GM12878 (cell line): ENCODE measurements at regions not wholly inside any gene's neighbourhood (a gene's known extent, or its start where the extent isn't known, plus 50 kb on each side); places are given as distances from the start of the nearest gene placed in this dataset.

Experiments
- ATAC-seq: fragments of 200-7000 bp; cut with Tn5 transposase; 3 replicates; pipeline ENCODE4 v1.9.1; 2020; ENCODE audit warnings: mild to moderate bottlenecking, moderate library complexity
- BruUV-seq: library from RNA; stranded (reverse); fragments of 400-500 nt; replicated peaks from 2 replicates; lab custom pipeline; 2021; lab: Mats Ljungman, UMichigan
- CTCF ChIA-PET: fragments of 300-600 bp; sonication (Branson Sonifier 250); formaldehyde crosslinking; extraction: SDS; loops from one replicate; lab custom pipeline; 2021; ENCODE audit warnings: inconsistent platforms; lab: Yijun Ruan, JAX
- POLR2A ChIA-PET: fragments of 350-600 bp; formaldehyde crosslinking; extraction: SDS; loops from one replicate; lab custom pipeline; 2021; ENCODE audit warnings: inconsistent platforms; lab: Charles Lee
- RAD21 ChIA-PET: fragments of 300-600 bp; sonication (Branson Sonifier 250); formaldehyde crosslinking; loops from one replicate; lab custom pipeline; 2023; ENCODE audit warnings: antibody characterized with exemption; ENCODE audit not compliant: unreplicated experiment; lab: Charles Lee
- SMC1A ChIA-PET: fragments of 300-600 bp; sonication (Branson Sonifier 250); formaldehyde crosslinking; loops from one replicate; lab custom pipeline; 2023; ENCODE audit not compliant: unreplicated experiment, uncharacterized antibody; lab: Charles Lee
- DNase-seq: peaks from one replicate; pipeline ENCODE4 v3.0.0-alpha.2; 2011; ENCODE audit warnings: low read depth, low spot score
- FAIRE-seq: peaks from 3 replicates; lab custom pipeline; 2011; peaks lifted over from hg19 to GRCh38; lab: Jason Lieb, UNC
- H2AFZ ChIP-seq: 2 replicates; pipeline ENCODE4 v1.6.0; 2011; ENCODE audit warnings: low read depth, low read length, control low read depth; ENCODE audit not compliant: control insufficient read depth
- H3K27ac ChIP-seq: 2 replicates; pipeline ENCODE4 v1.5.1; 2011; ENCODE audit warnings: control low read depth; ENCODE audit not compliant: control insufficient read depth, insufficient read depth
- H3K27me3 ChIP-seq, 2 experiments: replicated peaks in 1 of 2; 2 replicates each; pipeline versions ENCODE4 v1.6.0 to v1.6.1; 2011; ENCODE audit warnings: low read length in 1 of 2; ENCODE audit not compliant: control insufficient read depth in 2 of 2, insufficient read depth in 2 of 2
- H3K36me3 ChIP-seq, 2 experiments: 2 replicates each; pipeline ENCODE4 v1.5.1; 2011; ENCODE audit warnings: low read length in 1 of 2; ENCODE audit not compliant: control insufficient read depth in 2 of 2, insufficient read depth in 2 of 2
- H3K4me1 ChIP-seq: 2 replicates; pipeline ENCODE4 v1.6.1; 2011; ENCODE audit warnings: mild to moderate bottlenecking, low read length, moderate library complexity, mixed read lengths; ENCODE audit not compliant: control insufficient read depth, insufficient read depth
- H3K4me2 ChIP-seq: 2 replicates; pipeline ENCODE4 v1.6.0; 2011; ENCODE audit warnings: control low read depth; ENCODE audit not compliant: control insufficient read depth, insufficient read depth
- H3K4me3 ChIP-seq: fragments of 200-600 bp; sonication (generic); 2 replicates; pipeline ENCODE4 v1.5.1; 2016
- H3K79me2 ChIP-seq: 2 replicates; pipeline ENCODE4 v1.6.0; 2011; ENCODE audit warnings: low read length; ENCODE audit not compliant: control insufficient read depth, insufficient read depth
- H3K9ac ChIP-seq: 2 replicates; pipeline ENCODE4 v1.8.0; 2011; ENCODE audit warnings: low read length, control low read depth, mixed read lengths; ENCODE audit not compliant: control insufficient read depth, insufficient read depth
- H3K9me3 ChIP-seq: replicated peaks from 3 replicates; pipeline ENCODE4 v1.5.1; 2011; ENCODE audit warnings: mild to moderate bottlenecking, low read length; ENCODE audit not compliant: control insufficient read depth, insufficient read depth
- H4K20me1 ChIP-seq: 2 replicates; pipeline ENCODE4 v1.6.0; 2011; ENCODE audit not compliant: control insufficient read depth, insufficient read depth
- CREB1 ChIP-seq: IDR thresholded peaks from 2 replicates; pipeline ENCODE4 v1.6.1; 2012; ENCODE audit warnings: low read depth, mild to moderate bottlenecking, inconsistent platforms
- ETV6 ChIP-seq, 2 experiments: fragments of 450-650 bp in 1 of 2; IDR thresholded peaks in 1 of 2; conservative IDR thresholded peaks in 1 of 2; 2 replicates each; pipeline ENCODE4 v1.6.1; 2014; ENCODE audit warnings: antibody characterized with exemption in 1 of 2, borderline replicate concordance in 1 of 2, low read depth in 1 of 2, mild to moderate bottlenecking in 1 of 2, moderate library complexity in 1 of 2
- HSF1 ChIP-seq: fragments of 150-350 bp; IDR thresholded peaks from 2 replicates; pipeline ENCODE4 v1.6.1; 2014; ENCODE audit warnings: mild to moderate bottlenecking, low read depth, low read length
- JUNB ChIP-seq: IDR thresholded peaks from 2 replicates; pipeline ENCODE4 v1.6.1; 2016; ENCODE audit warnings: antibody characterized with exemption, mild to moderate bottlenecking
- MTA3 ChIP-seq: IDR thresholded peaks from 2 replicates; pipeline ENCODE4 v1.6.1; 2012; ENCODE audit warnings: low read length, inconsistent platforms, borderline replicate concordance
- NFIC ChIP-seq: IDR thresholded peaks from 2 replicates; pipeline ENCODE4 v1.6.1; 2012; ENCODE audit warnings: low read depth, mild to moderate bottlenecking, inconsistent platforms, low read length, moderate library complexity
- POLR2A ChIP-seq: IDR thresholded peaks from 2 replicates; pipeline ENCODE4 v1.6.1; 2011; ENCODE audit warnings: low read depth, mild to moderate bottlenecking, low read length
- POLR2AphosphoS2 ChIP-seq: IDR thresholded peaks from 2 replicates; pipeline ENCODE4 v1.6.1; 2011; ENCODE audit warnings: low read depth, mild to moderate bottlenecking, low read length, improper control_type of control experiment, moderate library complexity
- RB1 ChIP-seq: fragments of 450-650 bp; formaldehyde crosslinking; IDR thresholded peaks from 2 replicates; pipeline ENCODE4 v1.6.1; 2017; ENCODE audit warnings: mild to moderate bottlenecking, borderline replicate concordance
- RCOR1 ChIP-seq: conservative IDR thresholded peaks from 2 replicates; pipeline ENCODE4 v1.6.1; 2012; ENCODE audit warnings: low read depth, low read length, improper control_type of control experiment
- RUNX3 ChIP-seq: IDR thresholded peaks from 2 replicates; pipeline ENCODE4 v1.6.1; 2012; ENCODE audit warnings: low read length, inconsistent platforms
- SKIL ChIP-seq: fragments of 450-650 bp; IDR thresholded peaks from 2 replicates; pipeline ENCODE4 v1.6.1; 2017; ENCODE audit warnings: mild to moderate bottlenecking, low read depth, inconsistent platforms; ENCODE audit not compliant: poor library complexity, severe bottlenecking
- SMAD1 ChIP-seq: fragments of 450-650 bp; IDR thresholded peaks from 2 replicates; pipeline ENCODE4 v1.6.1; 2018; ENCODE audit warnings: mild to moderate bottlenecking, low read depth; ENCODE audit not compliant: partially characterized antibody
- TCF7 ChIP-seq: IDR thresholded peaks from 2 replicates; pipeline ENCODE4 v1.6.1; 2014; ENCODE audit warnings: antibody characterized with exemption, borderline replicate concordance
- YBX1 ChIP-seq: fragments of 450-650 bp; IDR thresholded peaks from 2 replicates; pipeline ENCODE4 v1.6.1; 2016; ENCODE audit warnings: antibody characterized with exemption
- ZNF207 ChIP-seq: fragments of 450-650 bp; IDR thresholded peaks from 2 replicates; pipeline ENCODE4 v1.6.1; 2014; ENCODE audit warnings: antibody characterized with exemption, mild to moderate bottlenecking, borderline replicate concordance
- ZNF24 ChIP-seq: fragments of 450-650 bp; IDR thresholded peaks from 2 replicates; pipeline ENCODE4 v1.6.1; 2017; ENCODE audit warnings: antibody characterized with exemption, mild to moderate bottlenecking
- ZNF384 ChIP-seq: IDR thresholded peaks from 2 replicates; pipeline ENCODE4 v1.6.1; 2012; ENCODE audit warnings: low read depth, mild to moderate bottlenecking, low read length, improper control_type of control experiment, borderline replicate concordance
- WGBS: methylation state at CpG from one replicate; pipeline ENCODE4 v1.1.6; 2016; ENCODE audit warnings: low lambda C conversion rate; ENCODE audit not compliant: insufficient replicate concordance, insufficient coverage; ENCODE audit errors: missing lambda C conversion rate; 5-methylcytosine and 5-hydroxymethylcytosine counted together
- in situ Hi-C: fragments of 300-500 bp; cut with MboI; formaldehyde crosslinking; loops from 9 replicates; pipeline ENCODE4 v1.14.3; 2018; ENCODE audit warnings: mixed read lengths
- intact Hi-C: fragments of 100-400 bp; cut with micrococcal nuclease; formaldehyde crosslinking; loops from one replicate; pipeline ENCODE4 v1.14.2; 2022; ENCODE audit not compliant: unreplicated experiment

- ChIA-PET POLR2A (no interaction called here), SMC1A (no interaction called here), CTCF (no interaction called here), RAD21 (no interaction called here)
- no TSS peak for BruUV-seq
- Histone ChIP-seq H3K9ac (no peak overlapping the region), H3K4me2 (no peak overlapping the region), H3K36me3 (no peaks in the 10 kb centered on the region), H3K27me3 (no peaks in the 10 kb centered on the region), H3K79me2 (no peaks in the 10 kb centered on the region), H3K27ac (no peak overlapping the region), H4K20me1 (no peaks in the 10 kb centered on the region), H2AFZ (no peak overlapping the region), H3K4me1 (no peaks in the 10 kb centered on the region), H3K9me3 (no peaks in the 10 kb centered on the region), H3K4me3 (no peak overlapping the region)
- intact Hi-C loops = no loop called here
- ATAC-seq (peak; percentile 45), FAIRE-seq (no peak), DNase-seq (no peak)
- no peak for TF ChIP-seq YBX1
- no peak for TF ChIP-seq RCOR1
- no peak for TF ChIP-seq POLR2A
- TF ChIP-seq ZNF207 = no peak
- TF ChIP-seq RB1 = no peak
- TF ChIP-seq ZNF384 = no peak
- no peak for TF ChIP-seq POLR2AphosphoS2
- TF ChIP-seq TCF7 = no peak
- no peak for TF ChIP-seq MTA3
- no peak for TF ChIP-seq ZNF24
- in situ Hi-C loops = no loop called here
- 0% methylated on average over 1 of the region's 1 CpG for WGBS
These were observed 115.8 kb upstream of the TMTC4 start for GRCh38 chr13:100790405-100790804.

- DNase-seq = no peak
- ChIA-PET CTCF (no interaction called here), POLR2A (no interaction called here), SMC1A (interaction anchor here (0.7 kb wide), 1 partner anchor 11 kb away, joined by 3 read pairs; no protein-coding TSS in a partner anchor), RAD21 (no interaction called here)
- Histone ChIP-seq H3K9me3 (no peaks in the 10 kb centered on the region), H3K9ac (no peak overlapping the region), H3K4me2 (no peak overlapping the region), H3K27me3 (no peaks in the 10 kb centered on the region), H3K4me3 (no peak overlapping the region), H2AFZ (no peak overlapping the region), H4K20me1 (no peaks in the 10 kb centered on the region), H3K27ac (no peak overlapping the region), H3K36me3 (no peaks in the 10 kb centered on the region), H3K79me2 (no peaks in the 10 kb centered on the region), H3K4me1 (no peaks in the 10 kb centered on the region)
- intact Hi-C loops (no loop called here), in situ Hi-C loops (no loop called here)
- FAIRE-seq = no peak
- BruUV-seq = no TSS peak
- WGBS = 16% methylated on average over 3 of the region's 3 CpGs
- ATAC-seq = peak; percentile 92
- TF ChIP-seq HSF1 (no peak), NFIC (peak; percentile 79; the same call in 1 of the 2 replicates), ETV6 (conservative IDR thresholded peaks at IDR 0.05 in 1 of 2, IDR thresholded peaks at IDR 0.05 in 1 of 2; ENCODE audit: borderline replicate concordance in 1 of 2, low read depth in 1 of 2) (peak in 1 of 2 experiments; percentile 78; a peak in 1 of 4 replicates), RUNX3 (peak; percentile 90), SMAD1 (no peak), SKIL (no peak), JUNB (peak; percentile 53), CREB1 (peak; percentile 82)
These were observed 115.4 kb upstream of the TMTC4 start for GRCh38 chr13:100789968-100790367.
